DND-41 (cell line): ENCODE measurements at regions not wholly inside any gene's neighbourhood (a gene's known extent, or its start where the extent isn't known, plus 50 kb on each side); places are given as distances from the start of the nearest gene placed in this dataset.

Experiments
- CTCF ChIP-seq: IDR thresholded peaks from 2 replicates; pipeline ENCODE4 v1.5.1; 2012; ENCODE audit warnings: borderline replicate concordance, low read length, moderate library complexity, mild to moderate bottlenecking; ENCODE audit not compliant: poor library complexity, severe bottlenecking; ENCODE audit errors: extremely low read depth
- EZH2 ChIP-seq: IDR thresholded peaks from 3 replicates; pipeline ENCODE4 v1.6.1; 2012; ENCODE audit warnings: borderline replicate concordance, low read depth, mild to moderate bottlenecking, moderate library complexity, low read length, inconsistent platforms; ENCODE audit not compliant: severe bottlenecking

- TF ChIP-seq CTCF = no peak
- TF ChIP-seq EZH2 = no peak
Measured at GRCh38 chr3:187946981-187947380, 201.7 kb upstream of the BCL6 start.
